ENCODE measurements at regions not wholly inside any gene's neighbourhood (a gene's known extent, or its start where the extent isn't known, plus 50 kb on each side); places are given as distances from the start of the nearest gene placed in this dataset.

DNA sequence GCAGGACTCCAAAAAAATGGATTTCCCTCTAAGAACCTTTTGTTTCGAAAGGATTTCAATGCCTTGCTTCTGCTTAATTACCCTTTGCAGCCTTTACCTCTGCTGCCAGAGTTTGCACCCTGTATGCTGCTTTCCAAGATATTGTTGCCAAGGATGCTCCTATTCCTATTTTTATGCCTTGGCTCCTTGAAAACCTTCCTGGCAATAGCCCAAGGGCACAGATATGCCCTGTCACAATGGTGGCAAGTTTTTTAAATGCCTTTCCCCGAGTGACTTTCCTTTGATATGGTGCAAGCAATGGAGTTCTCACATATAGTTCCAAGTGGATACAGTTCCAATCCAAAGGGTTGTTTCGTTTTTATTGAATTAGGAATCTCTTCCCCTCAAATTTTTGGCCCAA is 1983.0 kb downstream of the MRPL39 start (continued):
- TF ChIP-seq BCL11A (tag by site-specific recombination; IDR thresholded peaks at IDR 0.05; ENCODE audit: low read depth) (no peak), ZNF335 (tag by site-specific recombination; conservative IDR thresholded peaks at IDR 0.05) (no peak), ZSCAN23 (tag by site-specific recombination; IDR thresholded peaks at IDR 0.05) (no peak)

- ChIA-PET POLR2A (no interaction called here), CTCF (no interaction called here)
- Histone ChIP-seq H3K27ac (ENCODE audit: extremely low read depth, low read depth, low read length) (no peak overlapping the region), H3K4me1 (ENCODE audit: control insufficient read depth, insufficient read depth, low read length) (no peaks in the 10 kb centered on the region), H3K9me3 (ENCODE audit: control insufficient read depth, insufficient read depth, low read depth, low read length) (no peaks in the 10 kb centered on the region), H3K4me3 (ENCODE audit: low read depth, low read length) (no peak overlapping the region), H3K36me3 (ENCODE audit: control insufficient read depth in 2 of 2, insufficient read depth in 1 of 2, low read length in 2 of 2) (no peaks in the 10 kb centered on the region)
- TF ChIP-seq ZNF362 (tag by site-specific recombination; IDR thresholded peaks at IDR 0.05) (no peak), ZNF184 (tag by site-specific recombination; IDR thresholded peaks at IDR 0.05) (no peak), ZNF621 (tag by site-specific recombination; IDR thresholded peaks at IDR 0.05) (no peak), REPIN1 (tag by site-specific recombination; IDR thresholded peaks at IDR 0.05; ENCODE audit: low read depth) (no peak), ZSCAN5A (tag by site-specific recombination; IDR thresholded peaks at IDR 0.05) (no peak), ZNF664 (tag by site-specific recombination; IDR thresholded peaks at IDR 0.05) (no peak), ZNF768 (tag by site-specific recombination; IDR thresholded peaks at IDR 0.05) (no peak), ZNF155 (tag by site-specific recombination; IDR thresholded peaks at IDR 0.05) (no peak), MEIS1 (CRISPR knock-in tag; IDR thresholded peaks at IDR 0.05; ENCODE audit: borderline replicate concordance) (no peak), BCL11A (tag by site-specific recombination; IDR thresholded peaks at IDR 0.05; ENCODE audit: low read depth) (no peak), ZNF404 (tag by site-specific recombination; IDR thresholded peaks at IDR 0.05) (no peak)
- TF ChIP-seq, protein P1, sequence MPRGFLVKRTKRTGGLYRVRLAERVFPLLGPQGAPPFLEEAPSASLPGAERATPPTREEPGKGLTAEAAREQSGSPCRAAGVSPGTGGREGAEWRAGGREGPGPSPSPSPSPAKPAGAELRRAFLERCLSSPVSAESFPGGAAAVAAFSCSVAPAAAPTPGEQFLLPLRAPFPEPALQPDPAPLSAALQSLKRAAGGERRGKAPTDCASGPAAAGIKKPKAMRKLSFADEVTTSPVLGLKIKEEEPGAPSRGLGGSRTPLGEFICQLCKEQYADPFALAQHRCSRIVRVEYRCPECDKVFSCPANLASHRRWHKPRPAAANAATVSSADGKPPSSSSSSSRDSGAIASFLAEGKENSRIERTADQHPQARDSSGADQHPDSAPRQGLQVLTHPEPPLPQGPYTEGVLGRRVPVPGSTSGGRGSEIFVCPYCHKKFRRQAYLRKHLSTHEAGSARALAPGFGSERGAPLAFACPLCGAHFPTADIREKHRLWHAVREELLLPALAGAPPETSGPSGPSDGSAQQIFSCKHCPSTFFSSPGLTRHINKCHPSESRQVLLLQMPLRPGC (tag by site-specific recombination; IDR thresholded peaks at IDR 0.05) = no peak
These were observed 1994.3 kb downstream of the MRPL39 start for GRCh38 chr21:23613014-23613413.

DNA sequence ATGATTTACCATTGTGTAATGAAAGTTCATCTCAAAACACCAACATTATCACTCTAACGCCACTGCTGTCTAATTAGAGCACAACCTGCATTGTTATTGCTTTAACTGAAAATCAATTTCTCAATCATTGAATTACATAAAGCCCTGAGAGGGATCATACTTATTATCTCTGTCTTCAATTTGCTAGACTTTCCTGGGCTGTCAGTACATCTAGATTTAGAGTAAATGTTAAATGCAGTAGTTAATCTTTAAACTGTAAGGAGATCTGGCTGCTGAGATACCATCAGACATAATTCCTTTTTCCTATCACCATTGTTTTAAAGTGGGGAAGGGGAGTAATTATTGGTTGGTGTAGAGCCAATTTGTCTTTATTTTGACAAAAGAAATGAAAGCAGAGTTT is 1995.1 kb downstream of the MRPL39 start:
- ChIA-PET POLR2A (interaction anchor here (0.6 kb wide), 1 partner anchor 612 kb away, joined by 3 read pairs; no protein-coding TSS in a partner anchor), CTCF (no interaction called here)
- no peak overlapping the region for H3K27ac ChIP-seq (ENCODE audit: extremely low read depth, low read depth, low read length)
- H3K36me3 ChIP-seq (ENCODE audit: control insufficient read depth in 2 of 2, insufficient read depth in 1 of 2, low read length in 2 of 2) = no peaks in the 10 kb centered on the region
- no peaks in the 10 kb centered on the region for H3K4me1 ChIP-seq (ENCODE audit: control insufficient read depth, insufficient read depth, low read length)
- H3K4me3 ChIP-seq (ENCODE audit: low read depth, low read length) = no peak overlapping the region
- H3K9me3 ChIP-seq (ENCODE audit: control insufficient read depth, insufficient read depth, low read depth, low read length) = no peaks in the 10 kb centered on the region
- TF ChIP-seq ZNF169 (tag by site-specific recombination; IDR thresholded peaks at IDR 0.05) (no peak), MEIS1 (CRISPR knock-in tag; IDR thresholded peaks at IDR 0.05; ENCODE audit: borderline replicate concordance) (no peak), HOXA7 (CRISPR knock-in tag; IDR thresholded peaks at IDR 0.05; ENCODE audit: borderline replicate concordance) (no peak), ZNF416 (tag by site-specific recombination; IDR thresholded peaks at IDR 0.05) (no peak), ZNF274 (IDR thresholded peaks at IDR 0.05; ENCODE audit: low read length) (no peak), ZNF274 (tag by site-specific recombination; IDR thresholded peaks at IDR 0.05; ENCODE audit: borderline replicate concordance) (no peak), ZNF23 (tag by site-specific recombination; IDR thresholded peaks at IDR 0.05; ENCODE audit: borderline replicate concordance) (no peak), GLIS2 (tag by site-specific recombination; IDR thresholded peaks at IDR 0.05) (no peak), ZBTB7A (tag by site-specific recombination; IDR thresholded peaks at IDR 0.05; ENCODE audit: low read depth) (no peak), ZNF433 (tag by site-specific recombination; IDR thresholded peaks at IDR 0.05; ENCODE audit: low read depth) (no peak), GLIS1 (tag by site-specific recombination; IDR thresholded peaks at IDR 0.05) (no peak), ZBTB10 (tag by site-specific recombination; IDR thresholded peaks at IDR 0.05) (no peak), IKZF3 (tag by site-specific recombination; IDR thresholded peaks at IDR 0.05) (no peak), FEZF1 (tag by site-specific recombination; IDR thresholded peaks at IDR 0.05) (no peak), ZNF561 (tag by site-specific recombination; IDR thresholded peaks at IDR 0.05; ENCODE audit: borderline replicate concordance) (no peak), KLF9 (tag by site-specific recombination; IDR thresholded peaks at IDR 0.05; ENCODE audit: low read depth) (no peak), ZBTB1 (tag by site-specific recombination; IDR thresholded peaks at IDR 0.05) (no peak)

Measured in HEK293 (cell line).